ENCODE measurements at regions not wholly inside any gene's neighbourhood (a gene's known extent, or its start where the extent isn't known, plus 50 kb on each side); places are given as distances from the start of the nearest gene placed in this dataset.

- H3K4me1 Mint-ChIP-seq (ENCODE audit: low read depth): no peaks in the 10 kb centered on the region
Measured at GRCh38 chr13:63090524-63090923, 1674.9 kb upstream of the PCDH20 start.

GRCh38 chr13:63088226-63088625 lies 1672.6 kb upstream of the PCDH20 start:
- no peak for TF ChIP-seq CTCF (IDR thresholded peaks at IDR 0.05; ENCODE audit: unreplicated experiment)
- no peak for DNase-seq (ENCODE audit: low spot score, unreplicated experiment)
- no peaks in the 10 kb centered on the region for H3K27me3 Mint-ChIP-seq
- H3K4me1 Mint-ChIP-seq (ENCODE audit: low read depth): no peaks in the 10 kb centered on the region
- H3K9me3 Mint-ChIP-seq (ENCODE audit: low read depth): peaks cover 6% of the 10 kb centered on the region
- H3K4me3 Mint-ChIP-seq (ENCODE audit: low read depth): no peak overlapping the region
- H3K27ac Mint-ChIP-seq: no peak overlapping the region
- H3K36me3 Mint-ChIP-seq (ENCODE audit: insufficient read depth): no peaks in the 10 kb centered on the region

More at GRCh38 chr13:63090524-63090923, 1674.9 kb upstream of the PCDH20 start:
- no peak overlapping the region for H3K27ac Mint-ChIP-seq
- H3K36me3 Mint-ChIP-seq (ENCODE audit: insufficient read depth): no peaks in the 10 kb centered on the region
- no peaks in the 10 kb centered on the region for H3K9me3 Mint-ChIP-seq (ENCODE audit: low read depth)
- H3K27me3 Mint-ChIP-seq: no peaks in the 10 kb centered on the region
- H3K4me3 Mint-ChIP-seq (ENCODE audit: low read depth): no peak overlapping the region
- TF ChIP-seq CTCF (IDR thresholded peaks at IDR 0.05; ENCODE audit: unreplicated experiment): no peak
- DNase-seq (ENCODE audit: low spot score, unreplicated experiment): no peak

- TF ChIP-seq CTCF (IDR thresholded peaks at IDR 0.05; ENCODE audit: unreplicated experiment): no peak
- H3K9me3 Mint-ChIP-seq (ENCODE audit: low read depth): peaks cover 16% of the 10 kb centered on the region
- no peaks in the 10 kb centered on the region for H3K4me1 Mint-ChIP-seq (ENCODE audit: low read depth)
- no peak for DNase-seq (ENCODE audit: low spot score, unreplicated experiment)
- no peak overlapping the region for H3K4me3 Mint-ChIP-seq (ENCODE audit: low read depth)
- no peaks in the 10 kb centered on the region for H3K27me3 Mint-ChIP-seq
- H3K27ac Mint-ChIP-seq: no peak overlapping the region
- no peaks in the 10 kb centered on the region for H3K36me3 Mint-ChIP-seq (ENCODE audit: insufficient read depth)
Measured at GRCh38 chr13:63086286-63086685, 1670.6 kb upstream of the PCDH20 start.

GRCh38 chr13:63085851-63086250 lies 1670.2 kb upstream of the PCDH20 start:
- DNase-seq (ENCODE audit: low spot score, unreplicated experiment): no peak
- no peak for TF ChIP-seq CTCF (IDR thresholded peaks at IDR 0.05; ENCODE audit: unreplicated experiment)
- Mint-ChIP-seq H3K27me3 (no peaks in the 10 kb centered on the region), H3K9me3 (ENCODE audit: low read depth) (peaks cover 19% of the 10 kb centered on the region), H3K4me3 (ENCODE audit: low read depth) (no peak overlapping the region), H3K4me1 (ENCODE audit: low read depth) (no peaks in the 10 kb centered on the region), H3K27ac (no peak overlapping the region), H3K36me3 (ENCODE audit: insufficient read depth) (no peaks in the 10 kb centered on the region)

- no peaks in the 10 kb centered on the region for H3K36me3 Mint-ChIP-seq (ENCODE audit: insufficient read depth)
- H3K4me3 Mint-ChIP-seq (ENCODE audit: low read depth): no peak overlapping the region
- no peaks in the 10 kb centered on the region for H3K27me3 Mint-ChIP-seq
- no peak overlapping the region for H3K27ac Mint-ChIP-seq
- DNase-seq (ENCODE audit: low spot score, unreplicated experiment): no peak
- no peak for TF ChIP-seq CTCF (IDR thresholded peaks at IDR 0.05; ENCODE audit: unreplicated experiment)
- H3K4me1 Mint-ChIP-seq (ENCODE audit: low read depth): no peaks in the 10 kb centered on the region
- H3K9me3 Mint-ChIP-seq (ENCODE audit: low read depth): peaks cover 25% of the 10 kb centered on the region
Measured at GRCh38 chr13:63081400-63082014, 1665.9 kb upstream of the PCDH20 start.
